HG02678 (cell line): ENCODE measurements at regions not wholly inside any gene's neighbourhood (a gene's known extent, or its start where the extent isn't known, plus 50 kb on each side); places are given as distances from the start of the nearest gene placed in this dataset.

Experiments
- ATAC-seq: cut with Tn5 transposase; IDR thresholded peaks from one replicate; pipeline ENCODE4 v1.9.1; 2021; ENCODE audit warnings: mild to moderate bottlenecking, moderate library complexity; ENCODE audit not compliant: unreplicated experiment

DNA sequence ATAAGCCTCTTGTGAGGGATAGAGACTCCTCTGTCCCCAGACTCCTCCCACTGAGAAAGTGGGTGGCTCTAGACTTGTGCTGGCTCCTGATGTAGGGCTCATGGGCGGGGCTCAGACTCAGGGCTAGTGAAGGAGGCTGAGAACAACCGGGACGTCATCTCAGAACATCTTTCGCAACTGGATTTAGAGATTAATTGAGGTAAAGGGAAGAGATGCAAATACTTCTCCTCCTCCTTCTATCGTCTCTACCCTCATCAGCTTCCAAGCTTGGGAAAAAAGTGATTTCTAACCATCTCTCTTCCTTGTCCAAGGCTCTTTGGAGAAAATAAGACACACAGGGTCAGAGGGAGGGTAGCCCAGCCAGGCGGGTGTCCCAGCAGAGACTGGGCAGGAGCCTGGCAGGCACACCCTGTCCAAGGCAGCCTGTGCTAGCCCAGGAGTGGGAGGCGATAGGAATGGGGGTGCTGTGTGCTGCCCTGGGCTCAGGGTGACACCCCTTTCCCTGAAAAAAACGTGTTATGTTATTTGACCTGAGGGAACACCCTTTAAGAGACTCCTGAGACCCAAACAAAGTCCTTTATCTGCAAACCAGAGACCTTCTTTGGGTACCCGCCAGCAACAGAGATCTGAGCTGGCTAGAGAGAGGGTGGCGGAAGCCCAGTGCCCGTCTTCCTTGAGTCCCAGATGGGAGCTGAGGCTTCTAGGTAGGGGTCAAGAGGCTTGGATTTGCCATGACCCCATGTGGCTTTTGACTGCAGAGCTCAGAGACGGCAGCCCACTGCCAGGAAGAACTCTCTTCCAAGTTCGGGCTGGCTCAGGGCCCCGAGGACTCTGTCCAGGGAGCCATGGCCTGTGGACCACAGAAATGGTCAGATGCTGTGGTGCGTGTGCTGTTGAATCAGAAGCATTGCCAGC, 160.9 kb downstream of the ADAMTS15 start:
- no peak for ATAC-seq

DNA sequence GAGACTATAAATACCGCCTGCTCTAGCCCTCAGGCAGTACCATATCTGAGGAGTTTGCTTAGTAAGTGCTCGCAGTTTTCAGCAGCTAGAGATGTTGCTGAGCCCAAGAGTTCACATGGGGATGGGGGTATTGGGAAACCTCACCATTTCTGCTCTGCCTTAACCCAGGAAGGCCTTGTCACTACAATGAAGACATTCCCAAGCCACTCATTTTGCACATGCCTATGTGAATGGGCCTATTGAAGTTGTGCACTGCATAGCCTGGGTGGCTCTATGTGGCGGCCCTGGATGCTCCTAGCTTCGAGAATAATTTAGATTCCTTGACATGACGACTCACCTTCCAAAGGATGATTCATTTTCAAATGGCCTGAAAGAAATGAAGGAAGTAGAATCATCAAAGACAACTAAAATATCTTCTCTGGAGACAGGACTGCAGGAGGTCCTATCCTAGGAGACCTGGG, 163.4 kb downstream of the ADAMTS15 start:
- no peak for ATAC-seq

DNA sequence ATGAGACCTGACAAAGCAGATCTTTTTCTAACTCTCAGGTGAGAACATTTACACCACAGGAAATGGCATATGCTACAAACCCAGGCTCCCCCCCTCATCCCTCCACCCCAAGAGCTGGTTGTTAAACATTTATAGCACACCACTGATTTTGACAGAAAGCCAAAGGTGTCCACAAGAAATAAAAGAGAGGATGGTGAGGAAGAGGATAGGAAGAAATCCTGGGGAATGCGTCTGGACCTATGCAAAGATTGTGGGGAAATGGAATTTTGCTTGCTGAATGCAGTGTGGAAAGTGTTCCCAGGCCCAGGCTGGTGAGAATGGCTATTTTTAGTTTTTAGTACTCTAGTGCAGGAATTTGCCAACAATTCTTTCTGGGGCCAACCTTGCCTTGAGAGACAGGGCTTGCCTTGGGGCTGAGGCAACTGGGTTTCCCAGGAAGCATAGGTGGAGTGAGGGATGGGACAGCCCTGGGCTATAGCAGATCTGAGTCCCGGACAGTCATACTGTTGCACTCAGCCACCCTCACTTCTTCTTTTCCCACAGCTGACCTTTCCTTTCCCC, 163.9 kb downstream of the ADAMTS15 start:
- no peak for ATAC-seq

DNA sequence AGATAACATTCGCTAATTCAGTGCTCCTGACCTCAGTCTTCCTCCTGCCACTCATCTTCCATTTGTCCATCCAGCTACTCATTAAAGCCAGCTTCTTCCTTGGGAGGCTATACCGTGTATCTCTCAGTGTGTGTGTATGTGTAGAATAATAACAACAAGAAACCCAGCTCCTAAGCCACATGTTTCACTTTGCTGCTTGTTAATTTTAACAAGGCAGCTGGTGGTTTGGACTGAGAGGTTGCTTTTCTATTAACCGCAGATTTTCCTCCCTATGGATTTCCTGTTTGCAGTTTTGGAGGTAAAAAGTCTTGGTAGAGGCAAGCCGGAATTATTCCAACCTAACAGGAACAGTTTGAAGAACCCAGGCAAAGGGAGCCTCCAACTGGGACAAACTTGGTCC, 165.0 kb downstream of the ADAMTS15 start:
- ATAC-seq = no peak

DNA sequence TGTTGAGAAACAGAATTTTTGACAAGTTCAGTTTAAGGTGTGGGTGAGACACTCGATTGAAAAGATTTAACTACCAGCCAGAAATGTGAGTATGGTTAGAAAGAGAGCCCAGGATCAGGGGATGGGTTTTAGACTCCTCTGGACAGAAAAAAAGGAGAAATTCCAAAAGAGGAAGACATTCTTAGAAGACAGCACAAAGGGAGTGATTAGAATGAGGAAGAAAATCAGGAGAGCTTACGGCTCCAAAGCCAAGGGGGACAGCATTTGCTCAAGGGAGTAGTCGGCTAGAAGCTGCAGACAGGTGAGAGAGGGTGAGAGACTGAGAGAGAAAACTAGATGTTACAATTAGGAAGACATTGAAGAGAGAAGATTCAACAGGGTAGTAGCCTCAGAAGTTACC, 166.1 kb downstream of the ADAMTS15 start:
- no peak for ATAC-seq

DNA sequence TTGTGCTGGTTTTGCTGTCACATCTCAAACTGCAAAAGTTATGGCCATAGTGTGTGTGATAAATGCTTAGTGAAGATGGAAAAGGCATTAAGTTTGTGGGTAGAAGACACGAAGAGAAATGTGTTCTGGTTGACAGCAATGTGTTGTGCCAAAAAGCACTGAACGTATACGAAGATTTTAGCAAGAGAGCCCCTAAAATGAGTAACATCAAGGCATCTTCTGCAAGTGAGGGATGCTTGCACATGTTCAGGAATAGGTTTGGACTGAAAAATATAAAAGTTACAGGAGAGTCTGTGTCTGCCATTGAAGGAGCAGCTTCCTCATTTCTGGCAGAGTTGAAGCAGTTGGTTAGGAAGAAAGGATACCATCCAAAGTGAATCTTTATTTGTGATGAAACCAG, 167.1 kb downstream of the ADAMTS15 start:
- no peak for ATAC-seq

DNA sequence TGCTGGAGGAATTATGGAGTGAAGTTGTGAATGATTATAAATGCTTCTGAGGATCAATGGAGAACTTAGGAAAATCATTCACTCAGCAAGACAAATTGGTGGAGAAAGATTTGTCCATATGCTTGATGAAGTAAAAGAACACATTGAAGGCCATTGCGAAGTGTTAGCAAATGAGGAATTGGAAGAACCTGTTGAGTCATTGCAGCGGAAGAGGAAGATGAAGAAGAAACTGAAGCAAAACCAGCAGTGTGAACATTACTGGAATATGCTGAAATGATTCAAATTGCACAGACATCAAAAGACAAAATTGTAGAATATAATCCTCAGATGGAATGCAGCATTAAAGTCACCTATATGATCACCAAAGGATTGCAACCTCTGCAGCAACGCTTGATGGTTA, 168.1 kb downstream of the ADAMTS15 start:
- ATAC-seq = no peak

DNA sequence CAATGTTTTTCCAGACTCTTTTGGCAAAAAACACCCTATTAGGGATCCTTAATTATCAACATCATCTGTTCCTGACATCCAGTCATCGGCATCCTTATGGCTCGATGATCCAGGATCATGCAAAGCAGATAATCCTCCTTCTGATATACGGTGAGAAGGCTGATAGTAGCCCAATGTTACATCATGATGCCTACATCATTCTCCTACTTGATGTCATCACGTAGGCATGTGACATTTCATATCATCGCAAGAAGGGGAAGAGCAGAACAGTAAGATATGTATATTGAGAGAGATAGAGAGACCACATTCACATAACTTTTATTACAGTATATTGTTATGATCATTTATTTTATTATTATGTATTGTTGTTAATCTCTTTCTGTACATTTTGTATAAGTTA, 168.6 kb downstream of the ADAMTS15 start:
- no peak for ATAC-seq

DNA sequence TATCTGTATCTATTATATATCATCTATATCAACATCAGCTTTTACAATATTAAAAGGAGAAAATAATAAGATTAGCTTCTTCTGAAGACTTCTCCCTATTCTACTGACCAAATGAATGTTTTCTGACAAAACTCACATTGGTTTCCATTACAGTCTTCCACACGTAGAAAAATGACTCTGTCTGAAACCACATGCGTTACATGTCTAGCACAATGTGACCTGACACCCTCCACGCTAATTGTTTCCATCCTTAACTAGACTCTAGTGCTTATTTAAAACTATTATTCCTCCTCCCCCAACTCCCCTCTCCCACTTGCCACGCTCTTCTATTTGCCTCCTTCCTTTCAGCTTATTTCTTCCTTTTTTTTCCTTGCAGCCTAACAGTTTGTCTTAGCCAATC, 172.1 kb downstream of the ADAMTS15 start:
- ATAC-seq = no peak

DNA sequence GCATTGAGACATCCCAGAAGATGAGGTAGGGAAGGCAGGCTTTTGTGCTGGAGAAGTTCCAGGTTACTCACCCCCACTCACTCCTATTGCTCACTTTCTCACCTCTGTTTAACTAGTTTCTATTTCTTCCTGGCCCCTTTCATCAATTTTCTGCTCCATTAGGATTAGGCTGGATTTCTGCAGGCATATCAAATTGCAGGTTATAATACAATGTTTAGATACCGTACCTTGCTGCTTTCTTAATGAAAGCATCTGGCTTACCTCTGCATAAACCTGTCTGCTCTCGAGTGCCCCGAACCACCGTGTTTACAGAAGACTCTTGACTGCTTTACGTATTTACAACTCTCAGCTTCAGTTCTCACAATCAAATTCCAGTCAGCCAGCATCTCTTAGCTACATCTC, 173.7 kb downstream of the ADAMTS15 start:
- ATAC-seq = no peak

DNA sequence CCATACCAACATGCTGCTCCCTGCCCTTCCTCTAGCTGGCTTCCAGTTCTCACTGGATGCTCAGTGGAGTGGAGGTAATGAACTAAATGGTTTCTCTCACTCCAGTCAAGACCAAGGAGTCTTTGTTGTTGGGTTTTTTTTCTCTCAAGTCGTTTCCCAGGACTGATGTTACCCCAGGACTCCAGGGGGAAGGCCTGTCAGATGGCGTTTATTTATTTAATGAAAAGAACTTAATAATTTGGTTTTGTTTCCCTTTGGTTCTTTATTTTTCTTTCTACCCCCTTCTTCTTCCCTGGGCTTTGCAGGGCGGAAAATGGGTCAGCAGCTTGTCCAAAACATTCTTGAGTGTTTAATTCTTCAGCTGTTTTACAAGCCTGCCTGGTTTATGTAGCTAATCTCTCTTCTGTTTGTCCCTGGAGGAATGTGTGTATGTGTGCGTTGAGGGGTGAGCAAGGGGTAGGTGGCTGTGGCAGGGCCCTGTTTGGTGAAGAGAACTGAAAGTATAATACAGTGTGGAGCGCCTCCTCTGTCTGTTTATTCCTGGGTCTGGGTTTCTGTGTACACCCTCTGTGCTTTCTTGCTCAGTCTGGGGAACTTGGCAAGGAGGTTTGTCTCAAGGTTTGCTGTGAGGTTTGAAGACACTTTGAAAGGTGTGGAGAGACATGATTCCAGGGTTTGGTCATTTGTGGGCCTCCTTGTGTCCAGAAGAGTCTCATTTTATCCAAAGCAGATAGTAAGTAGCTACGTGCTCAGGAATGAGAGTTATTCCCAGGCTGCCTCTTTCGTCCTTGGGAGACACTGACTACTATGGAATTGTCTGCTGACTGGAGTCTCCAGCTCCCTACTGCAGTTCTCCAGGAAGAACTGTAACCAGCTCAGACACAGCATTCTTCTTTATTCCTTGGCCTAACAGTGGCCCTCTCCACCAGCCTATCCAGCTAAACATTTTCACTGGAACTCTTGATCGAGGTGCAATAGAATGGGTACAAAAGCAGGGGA, 175.5 kb downstream of the ADAMTS15 start:
- no peak for ATAC-seq

DNA sequence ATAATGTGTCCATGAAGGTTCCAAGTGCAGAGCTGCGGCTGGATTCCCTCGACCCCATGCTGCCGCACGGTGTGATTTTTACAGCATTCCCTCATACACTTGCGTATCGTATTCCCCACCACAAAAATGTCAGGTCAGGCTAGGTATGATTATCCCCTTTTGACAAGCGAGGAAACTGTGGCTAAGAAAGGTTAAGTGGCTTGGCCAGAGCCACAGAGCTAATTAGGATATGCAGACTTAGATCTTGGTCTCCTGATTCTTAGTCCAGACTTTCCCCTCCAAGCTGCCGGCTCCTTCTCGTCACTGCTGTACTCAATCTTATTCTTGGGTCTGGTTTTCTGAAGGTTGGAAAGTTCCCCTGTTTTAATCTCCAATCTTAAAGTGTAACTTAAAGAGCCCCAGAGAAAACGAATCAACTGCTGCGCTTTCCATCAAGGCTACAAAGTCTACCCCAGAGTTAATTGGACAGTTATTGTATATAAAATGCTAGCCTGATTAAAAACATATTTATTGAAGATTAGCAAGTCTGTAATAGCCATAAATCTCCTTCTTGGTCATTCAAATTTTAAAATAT, 176.6 kb downstream of the ADAMTS15 start:
- ATAC-seq = no peak

DNA sequence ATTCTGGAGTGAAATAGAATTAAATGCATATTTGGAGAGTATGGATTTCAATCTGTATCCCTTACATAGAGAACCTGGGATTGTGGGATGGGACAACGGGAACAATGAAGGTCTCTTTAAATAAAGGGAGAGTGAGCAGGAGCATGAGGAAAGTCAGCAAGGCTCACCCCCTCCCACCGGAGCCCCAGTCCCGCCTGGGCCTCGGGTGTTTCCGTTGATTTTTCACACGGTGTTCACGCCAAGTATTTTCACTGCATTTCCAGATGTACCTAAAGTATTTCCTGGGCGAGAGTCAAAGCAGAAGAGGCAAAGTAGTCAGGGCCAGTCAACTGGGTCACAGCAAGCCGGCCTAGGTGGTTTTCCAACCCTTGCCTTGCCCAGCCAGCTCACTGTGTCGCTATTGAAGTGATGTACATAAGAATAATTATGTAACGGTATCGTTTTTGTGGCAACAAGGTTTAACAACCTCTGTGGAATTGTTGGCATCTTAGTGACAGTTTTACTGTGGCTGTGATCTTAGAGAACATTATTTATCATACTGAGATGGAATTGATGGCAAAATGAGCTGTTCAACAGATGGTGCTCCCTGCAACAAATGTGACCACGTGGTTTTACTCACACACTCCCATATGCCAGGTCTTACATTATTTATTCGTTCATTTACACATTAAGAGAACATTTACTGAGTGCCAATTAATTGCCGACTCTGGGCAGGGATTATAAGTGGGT, 177.3 kb downstream of the ADAMTS15 start:
- ATAC-seq = no peak

DNA sequence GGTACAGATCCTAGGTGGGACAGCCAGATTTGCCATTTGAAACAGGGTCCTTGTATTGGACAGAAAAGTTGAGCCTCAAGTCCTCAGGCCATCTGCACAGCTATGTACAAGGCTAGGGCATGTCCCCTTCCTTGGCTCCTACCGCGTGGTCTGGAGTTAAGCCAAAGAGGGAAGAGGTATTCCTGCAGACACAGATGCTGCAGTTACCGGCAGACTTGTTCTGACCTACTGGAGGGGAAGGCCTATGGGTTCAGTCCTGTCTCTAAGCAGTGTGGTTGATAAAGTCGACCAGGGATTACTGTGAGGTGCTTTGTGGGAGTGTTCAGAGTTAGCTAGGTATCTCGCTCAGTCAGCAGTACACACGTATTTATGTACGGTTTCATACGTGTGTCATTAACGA, 180.6 kb downstream of the ADAMTS15 start:
- ATAC-seq = no peak

DNA sequence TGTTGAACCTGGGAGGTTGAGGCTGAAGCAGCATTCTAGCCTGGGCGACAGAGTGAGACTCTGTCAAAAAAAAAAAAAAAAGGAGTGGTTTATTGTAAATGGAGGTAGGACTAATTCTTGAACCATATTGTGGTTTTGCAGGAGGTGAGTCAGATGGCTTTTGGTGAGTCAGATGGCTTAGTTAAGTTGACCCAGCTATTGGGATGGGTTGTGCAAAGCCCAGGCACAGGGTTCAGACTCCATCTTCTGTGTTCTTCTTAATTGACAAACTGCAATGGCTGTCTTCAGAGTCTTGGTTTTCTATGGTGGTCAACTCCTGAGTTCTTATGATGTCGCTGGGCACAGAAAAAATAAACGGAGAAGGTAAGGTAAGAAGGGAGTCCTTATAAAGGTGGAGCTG, 182.7 kb downstream of the ADAMTS15 start:
- no peak for ATAC-seq

DNA sequence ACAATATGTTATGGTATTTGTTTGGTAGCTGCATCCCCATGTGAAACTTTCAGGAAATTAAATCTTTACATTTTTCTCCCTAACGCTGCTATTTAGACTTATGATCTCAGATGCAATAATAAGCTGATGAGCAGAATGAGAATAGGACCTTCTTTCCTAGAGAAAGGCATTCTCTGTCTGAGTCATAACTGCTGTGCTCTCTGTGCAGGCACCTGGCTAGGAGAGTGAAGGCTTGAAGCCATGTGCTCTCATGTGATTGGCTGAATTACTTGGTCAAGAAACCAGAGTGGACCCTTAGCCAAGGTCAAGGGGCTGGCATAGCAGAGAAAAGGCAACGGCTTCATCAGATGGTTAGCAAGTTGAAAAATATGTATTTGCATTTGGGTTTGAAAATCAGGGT, 185.0 kb downstream of the ADAMTS15 start:
- no peak for ATAC-seq

DNA sequence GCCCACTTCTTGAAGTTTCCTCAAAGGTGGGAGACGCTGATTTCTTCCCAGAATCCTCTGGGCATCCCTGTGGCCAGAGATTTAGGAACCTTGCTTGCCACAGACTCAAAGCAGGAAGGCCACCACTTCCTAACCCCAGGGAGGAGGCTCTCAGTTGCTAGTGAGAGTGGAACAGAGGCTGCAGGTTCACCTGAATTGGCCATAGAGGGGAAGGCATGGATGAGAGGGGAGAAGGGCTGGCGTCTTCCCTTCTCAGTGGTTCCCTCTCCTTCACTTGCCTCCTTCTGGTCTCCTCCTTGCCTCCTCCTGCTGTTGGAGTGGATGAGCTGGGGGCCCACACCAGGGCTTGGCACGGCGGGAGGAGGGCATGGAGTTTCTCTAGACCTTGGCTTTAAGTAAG, 185.7 kb downstream of the ADAMTS15 start:
- ATAC-seq = no peak

DNA sequence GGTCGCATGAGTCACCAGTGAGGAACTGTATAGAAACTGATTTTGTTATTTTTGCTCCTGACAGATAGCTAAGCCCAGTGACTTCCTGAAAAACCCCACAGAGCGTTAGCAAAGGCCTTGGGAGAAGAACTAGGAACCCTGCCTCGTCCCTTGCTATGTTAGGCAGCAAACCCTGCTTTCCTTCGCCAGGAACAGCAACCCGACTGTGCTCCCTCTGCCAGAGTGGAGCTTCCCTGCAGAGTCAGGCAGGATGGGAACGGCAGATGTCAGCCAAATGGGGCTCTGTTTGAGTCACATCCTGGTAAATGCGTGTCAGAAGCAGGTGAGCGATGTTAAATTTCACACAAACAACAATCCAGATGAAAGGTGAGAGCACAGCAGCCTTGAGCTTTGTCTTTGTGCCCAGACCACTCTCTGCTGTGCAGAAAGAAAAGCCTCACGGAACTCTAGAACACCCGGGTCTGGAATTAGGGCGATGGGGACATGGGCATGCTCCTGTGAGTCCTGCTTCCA, 186.6 kb downstream of the ADAMTS15 start:
- ATAC-seq = no peak

DNA sequence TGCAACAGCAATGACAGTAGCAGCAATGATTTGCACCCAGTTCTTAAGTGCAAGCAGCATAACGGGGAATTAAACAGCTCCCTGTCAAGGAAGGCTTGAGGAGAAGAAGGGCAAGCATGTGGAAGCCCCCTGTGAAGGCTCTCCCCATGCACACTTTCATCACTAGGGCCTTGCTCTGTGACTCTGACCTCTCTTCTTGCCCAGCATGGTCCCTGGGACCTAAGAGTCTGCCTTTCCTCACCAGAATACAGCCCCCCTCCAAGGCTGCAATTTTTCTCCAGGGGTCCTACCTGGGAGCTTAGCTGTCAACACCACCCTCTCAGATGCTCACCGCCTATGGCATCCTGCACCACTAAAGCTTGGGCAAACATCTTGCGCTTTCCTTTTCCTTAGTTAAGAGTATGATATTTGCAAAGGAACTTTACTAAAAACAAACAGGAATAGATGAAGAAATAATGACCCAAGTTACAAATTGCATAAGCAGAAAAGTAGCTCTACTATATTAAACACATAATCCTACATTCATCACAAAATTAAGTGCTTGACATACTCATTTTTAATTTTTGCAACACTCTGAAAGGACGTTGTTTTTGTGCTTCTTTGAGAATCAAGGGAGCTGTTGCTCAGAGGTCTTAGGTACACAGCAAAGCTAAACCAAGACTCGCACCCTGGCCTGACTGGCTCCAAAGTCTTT, 187.6 kb downstream of the ADAMTS15 start:
- no peak for ATAC-seq
